Lower lobe of right lung (tissue), 2 donors: ENCODE measurements at regions not wholly inside any gene's neighbourhood (a gene's known extent, or its start where the extent isn't known, plus 50 kb on each side); places are given as distances from the start of the nearest gene placed in this dataset.

Experiments used
- ATAC-seq, 2 donors: fragments of 200-7000 bp; cut with Tn5 transposase; one replicate each; pipeline ENCODE4 v1.9.1; 2020 to 2022; ENCODE audit warnings: mild to moderate bottlenecking in 2 of 2, moderate library complexity in 2 of 2
- DNase-seq: peaks from one replicate; pipeline ENCODE4 v3.0.0-alpha.2; 2020
- H3K27ac ChIP-seq: fragments of 200-600 bp; one replicate; pipeline ENCODE4 v1.8.0; 2022
- H3K27me3 ChIP-seq: fragments of 200-600 bp; one replicate; pipeline ENCODE4 v1.8.0; 2022; ENCODE audit warnings: low read depth
- H3K36me3 ChIP-seq: fragments of 200-600 bp; one replicate; pipeline ENCODE4 v1.8.0; 2022; ENCODE audit warnings: mild to moderate bottlenecking
- H3K4me1 ChIP-seq: fragments of 200-600 bp; one replicate; pipeline ENCODE4 v1.8.0; 2022
- H3K4me3 ChIP-seq: fragments of 200-600 bp; one replicate; pipeline ENCODE4 v1.8.0; 2022; ENCODE audit warnings: mild to moderate bottlenecking
- H3K9me3 ChIP-seq: fragments of 200-600 bp; one replicate; pipeline ENCODE4 v1.8.0; 2022
- CTCF ChIP-seq: fragments of 200-600 bp; IDR thresholded peaks from one replicate; pipeline ENCODE4 v1.8.0; 2022; ENCODE audit warnings: antibody characterized with exemption, mild to moderate bottlenecking
- intact Hi-C: fragments of 100-400 bp; cut with DNase I; formaldehyde crosslinking; loops from one replicate; pipeline ENCODE4 v1.11.0; 2022
- donor health status: DM: no; HTN: yes; CAD: no; lungs with severe emphysema.

GRCh38 chr10:114732931-114733330, 74.9 kb upstream of the ABLIM1 start:
- H3K4me3 ChIP-seq = no peak overlapping the region
- DNase-seq = no peak
- no peak for ATAC-seq
- H3K27me3 ChIP-seq = no peaks in the 10 kb centered on the region
- TF ChIP-seq CTCF = no peak
- H3K4me1 ChIP-seq = no peaks in the 10 kb centered on the region
- no peaks in the 10 kb centered on the region for H3K9me3 ChIP-seq
- no peak overlapping the region for H3K27ac ChIP-seq
- intact Hi-C loops = no loop called here
- H3K36me3 ChIP-seq = no peaks in the 10 kb centered on the region

- ATAC-seq (no peak), DNase-seq (no peak)
- Histone ChIP-seq H3K9me3 (no peaks in the 10 kb centered on the region), H3K4me1 (no peaks in the 10 kb centered on the region), H3K27ac (no peak overlapping the region), H3K27me3 (no peaks in the 10 kb centered on the region), H3K4me3 (no peak overlapping the region), H3K36me3 (no peaks in the 10 kb centered on the region)
- no peak for TF ChIP-seq CTCF
- intact Hi-C loops = no loop called here
Observed at GRCh38 chr10:114735946-114736345, 77.9 kb upstream of the ABLIM1 start.

GRCh38 chr10:114743521-114744231, 77.9 kb upstream of the FHIP2A start:
- intact Hi-C loops = no loop called here
- H3K27me3 ChIP-seq = no peaks in the 10 kb centered on the region
- DNase-seq (no peak), ATAC-seq (no peak)
- H3K4me3 ChIP-seq = no peak overlapping the region
- TF ChIP-seq CTCF = no peak
- no peaks in the 10 kb centered on the region for H3K4me1 ChIP-seq
- H3K9me3 ChIP-seq = no peaks in the 10 kb centered on the region
- no peaks in the 10 kb centered on the region for H3K36me3 ChIP-seq
- H3K27ac ChIP-seq = no peak overlapping the region

GRCh38 chr10:114746531-114746930, 75.0 kb upstream of the FHIP2A start:
- Histone ChIP-seq H3K27ac (no peak overlapping the region), H3K27me3 (no peaks in the 10 kb centered on the region), H3K36me3 (no peaks in the 10 kb centered on the region), H3K4me3 (no peak overlapping the region), H3K4me1 (no peaks in the 10 kb centered on the region), H3K9me3 (no peaks in the 10 kb centered on the region)
- ATAC-seq (no peak), DNase-seq (no peak)
- intact Hi-C loops = no loop called here
- TF ChIP-seq CTCF = no peak

GRCh38 chr10:114748241-114748640, 73.3 kb upstream of the FHIP2A start:
- no peaks in the 10 kb centered on the region for H3K36me3 ChIP-seq
- H3K9me3 ChIP-seq = no peaks in the 10 kb centered on the region
- no peaks in the 10 kb centered on the region for H3K4me1 ChIP-seq
- ATAC-seq (no peak), DNase-seq (no peak)
- H3K4me3 ChIP-seq = no peak overlapping the region
- peak overlapping the region; percentile 43 for H3K27ac ChIP-seq
- no peak for TF ChIP-seq CTCF
- intact Hi-C loops = no loop called here
- H3K27me3 ChIP-seq = no peaks in the 10 kb centered on the region
